ENCODE measurements at regions not wholly inside any gene's neighbourhood (a gene's known extent, or its start where the extent isn't known, plus 50 kb on each side); places are given as distances from the start of the nearest gene placed in this dataset.
"Not testable (repeated sequence)": the region's sequence is repeated elsewhere in the genome, so short reads cannot be mapped to it uniquely, and the experiment has no call there.

GRCh38 chr12:72723732-72724131 is 451.6 kb downstream of the TRHDE start:
- DNase-seq (ENCODE audit: low spot score), result no peak

GRCh38 chr12:72729451-72730010 is 457.4 kb downstream of the TRHDE start:
- no peak for DNase-seq (ENCODE audit: low spot score)

- DNase-seq (ENCODE audit: low spot score), result no peak
Measured at GRCh38 chr12:72734581-72734980, 462.4 kb downstream of the TRHDE start.

GRCh38 chr12:72738811-72739210 is 466.6 kb downstream of the TRHDE start:
- DNase-seq (ENCODE audit: low spot score), result no peak

GRCh38 chr12:72740064-72740463 is 467.9 kb downstream of the TRHDE start:
- no peak for DNase-seq (ENCODE audit: low spot score)

GRCh38 chr12:72742568-72742967 is 470.4 kb downstream of the TRHDE start:
- no peak for DNase-seq (ENCODE audit: low spot score)

GRCh38 chr12:72746048-72746447 is 473.9 kb downstream of the TRHDE start:
- DNase-seq (ENCODE audit: low spot score), result no peak

GRCh38 chr12:72747111-72747849 is 475.1 kb downstream of the TRHDE start:
- no peak for DNase-seq (ENCODE audit: low spot score)

GRCh38 chr12:72748971-72749370 is 476.8 kb downstream of the TRHDE start:
- no peak for DNase-seq (ENCODE audit: low spot score)

- DNase-seq (ENCODE audit: low spot score), result no peak
Measured at GRCh38 chr12:72753571-72753970, 481.4 kb downstream of the TRHDE start.

- not testable (repeated sequence) for DNase-seq (ENCODE audit: low spot score)
Measured at GRCh38 chr12:72754026-72754425, 481.9 kb downstream of the TRHDE start.

GRCh38 chr12:72766517-72766916 is 494.3 kb downstream of the TRHDE start:
- no peak for DNase-seq (ENCODE audit: low spot score)

GRCh38 chr12:72774023-72774422 is 501.9 kb downstream of the TRHDE start:
- no peak for DNase-seq (ENCODE audit: low spot score)

GRCh38 chr12:72777806-72778205 is 505.6 kb downstream of the TRHDE start:
- DNase-seq (ENCODE audit: low spot score), result no peak

GRCh38 chr12:72790273-72790672 is 518.1 kb downstream of the TRHDE start:
- DNase-seq (ENCODE audit: low spot score), result no peak

- no peak for DNase-seq (ENCODE audit: low spot score)
Measured at GRCh38 chr12:72792889-72793288, 520.7 kb downstream of the TRHDE start.

- DNase-seq (ENCODE audit: low spot score), result no peak
Measured at GRCh38 chr12:72793796-72794195, 521.6 kb downstream of the TRHDE start.

GRCh38 chr12:72815421-72815820 is 543.3 kb downstream of the TRHDE start:
- DNase-seq (ENCODE audit: low spot score), result no peak

- no peak for DNase-seq (ENCODE audit: low spot score)
Measured at GRCh38 chr12:72828662-72829324, 556.6 kb downstream of the TRHDE start.

GRCh38 chr12:72829838-72830237 is 557.7 kb downstream of the TRHDE start:
- no peak for DNase-seq (ENCODE audit: low spot score)

GRCh38 chr12:72832024-72832423 is 559.9 kb downstream of the TRHDE start:
- DNase-seq (ENCODE audit: low spot score), result no peak

GRCh38 chr12:72836194-72836593 is 564.0 kb downstream of the TRHDE start:
- no peak for DNase-seq (ENCODE audit: low spot score)

- no peak for DNase-seq (ENCODE audit: low spot score)
Measured at GRCh38 chr12:72839696-72840095, 567.5 kb downstream of the TRHDE start.

Measured in HuH-7 (cell line).